ENCODE measurements at regions not wholly inside any gene's neighbourhood (a gene's known extent, or its start where the extent isn't known, plus 50 kb on each side); places are given as distances from the start of the nearest gene placed in this dataset.

DNA sequence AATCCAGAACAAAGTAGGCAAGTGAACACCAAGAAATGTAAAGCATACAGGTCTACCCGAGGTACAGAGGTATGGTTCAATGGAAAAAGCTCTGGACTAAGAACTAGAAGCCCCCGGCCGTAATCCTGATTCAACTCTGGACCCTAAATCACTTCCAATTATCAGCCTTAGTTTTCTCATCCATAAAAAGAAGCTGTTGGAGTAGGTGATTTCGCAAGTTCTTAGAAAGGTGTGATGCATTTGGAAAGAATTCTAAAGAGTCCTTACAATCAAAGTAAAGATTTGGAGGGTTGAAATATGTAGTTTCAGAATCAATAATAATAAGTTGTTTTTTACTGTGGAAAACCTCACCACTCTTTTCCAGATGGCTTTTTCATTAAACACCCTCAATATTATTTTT, 622.1 kb upstream of the ID2 start:
- DNase-seq: no peak
- H3K4me1 Mint-ChIP-seq (ENCODE audit: low read depth): no peaks in the 10 kb centered on the region; the same call in 1 of the 2 replicates
- H3K27me3 Mint-ChIP-seq (ENCODE audit: insufficient read depth): peaks cover 4% of the 10 kb centered on the region
- no peak overlapping the region for H3K4me3 Mint-ChIP-seq
- no peaks in the 10 kb centered on the region for H3K9me3 Mint-ChIP-seq
- H3K27ac Mint-ChIP-seq: no peak overlapping the region
- H3K36me3 Mint-ChIP-seq (ENCODE audit: low read depth): no peaks in the 10 kb centered on the region
- TF ChIP-seq, protein P1, sequence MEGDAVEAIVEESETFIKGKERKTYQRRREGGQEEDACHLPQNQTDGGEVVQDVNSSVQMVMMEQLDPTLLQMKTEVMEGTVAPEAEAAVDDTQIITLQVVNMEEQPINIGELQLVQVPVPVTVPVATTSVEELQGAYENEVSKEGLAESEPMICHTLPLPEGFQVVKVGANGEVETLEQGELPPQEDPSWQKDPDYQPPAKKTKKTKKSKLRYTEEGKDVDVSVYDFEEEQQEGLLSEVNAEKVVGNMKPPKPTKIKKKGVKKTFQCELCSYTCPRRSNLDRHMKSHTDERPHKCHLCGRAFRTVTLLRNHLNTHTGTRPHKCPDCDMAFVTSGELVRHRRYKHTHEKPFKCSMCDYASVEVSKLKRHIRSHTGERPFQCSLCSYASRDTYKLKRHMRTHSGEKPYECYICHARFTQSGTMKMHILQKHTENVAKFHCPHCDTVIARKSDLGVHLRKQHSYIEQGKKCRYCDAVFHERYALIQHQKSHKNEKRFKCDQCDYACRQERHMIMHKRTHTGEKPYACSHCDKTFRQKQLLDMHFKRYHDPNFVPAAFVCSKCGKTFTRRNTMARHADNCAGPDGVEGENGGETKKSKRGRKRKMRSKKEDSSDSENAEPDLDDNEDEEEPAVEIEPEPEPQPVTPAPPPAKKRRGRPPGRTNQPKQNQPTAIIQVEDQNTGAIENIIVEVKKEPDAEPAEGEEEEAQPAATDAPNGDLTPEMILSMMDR (IDR thresholded peaks at IDR 0.05): no peak

DNA sequence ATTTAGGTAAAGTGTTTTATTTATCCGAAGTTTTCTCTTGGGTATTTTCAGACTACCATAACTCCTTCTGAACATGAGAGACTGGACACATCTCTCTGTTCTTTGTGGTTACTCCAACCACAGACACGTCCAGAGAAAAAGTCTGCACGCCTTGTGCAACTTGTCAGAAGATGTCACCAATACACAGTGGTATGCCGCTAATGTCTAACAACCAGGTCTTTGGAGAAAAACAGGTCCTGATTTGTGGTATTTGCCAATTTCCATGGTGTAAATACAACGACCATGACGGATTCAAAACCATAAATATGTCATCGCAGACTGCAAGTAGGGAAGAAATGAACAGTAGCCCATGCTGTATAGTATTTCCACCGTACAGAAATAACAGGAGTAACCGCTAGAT, 620.6 kb upstream of the ID2 start:
- H3K27ac Mint-ChIP-seq: no peak overlapping the region
- H3K36me3 Mint-ChIP-seq (ENCODE audit: low read depth): no peaks in the 10 kb centered on the region
- H3K27me3 Mint-ChIP-seq (ENCODE audit: insufficient read depth): peaks cover 4% of the 10 kb centered on the region
- no peak for DNase-seq
- TF ChIP-seq, protein P1 (IDR thresholded peaks at IDR 0.05): no peak
- H3K4me3 Mint-ChIP-seq: no peak overlapping the region
- H3K4me1 Mint-ChIP-seq (ENCODE audit: low read depth): no peaks in the 10 kb centered on the region; the same call in 1 of the 2 replicates
- H3K9me3 Mint-ChIP-seq: no peaks in the 10 kb centered on the region

- H3K9me3 Mint-ChIP-seq: no peaks in the 10 kb centered on the region
- H3K36me3 Mint-ChIP-seq (ENCODE audit: low read depth): no peaks in the 10 kb centered on the region
- H3K27me3 Mint-ChIP-seq (ENCODE audit: insufficient read depth): peaks cover 4% of the 10 kb centered on the region
- no peak overlapping the region for H3K4me3 Mint-ChIP-seq
- no peak overlapping the region for H3K27ac Mint-ChIP-seq
- DNase-seq: no peak
- H3K4me1 Mint-ChIP-seq (ENCODE audit: low read depth): no peaks in the 10 kb centered on the region; the same call in 1 of the 2 replicates
- TF ChIP-seq, protein P1 (IDR thresholded peaks at IDR 0.05): no peak
These were observed 617.3 kb upstream of the ID2 start for GRCh38 chr2:8064603-8065002.

DNA sequence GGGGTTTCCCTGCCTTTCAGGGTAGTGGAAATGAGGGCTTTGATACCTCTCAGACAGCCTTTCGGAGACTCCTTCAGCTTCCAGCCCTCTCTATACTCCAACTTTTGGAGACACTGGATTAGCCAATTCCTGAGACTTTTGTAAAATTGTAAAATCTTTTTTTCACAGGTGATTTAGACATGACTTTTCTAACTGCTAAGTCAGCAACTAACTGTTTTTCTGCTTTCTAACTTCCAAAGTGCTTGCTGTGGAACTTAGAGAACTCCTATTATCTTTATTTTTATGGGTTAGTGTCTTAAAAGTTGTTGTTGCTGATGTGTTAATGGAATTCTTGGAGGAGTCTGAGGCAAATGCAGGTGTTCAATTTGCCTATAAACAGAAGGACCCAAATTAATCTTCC, 616.7 kb upstream of the ID2 start:
- no peak for DNase-seq
- H3K27ac Mint-ChIP-seq: no peak overlapping the region
- no peaks in the 10 kb centered on the region for H3K9me3 Mint-ChIP-seq
- TF ChIP-seq, protein P1 (IDR thresholded peaks at IDR 0.05): no peak
- H3K4me3 Mint-ChIP-seq: no peak overlapping the region
- no peaks in the 10 kb centered on the region for H3K36me3 Mint-ChIP-seq (ENCODE audit: low read depth)
- H3K4me1 Mint-ChIP-seq (ENCODE audit: low read depth): no peaks in the 10 kb centered on the region; the same call in 1 of the 2 replicates
- peaks cover 4% of the 10 kb centered on the region for H3K27me3 Mint-ChIP-seq (ENCODE audit: insufficient read depth)

DNA sequence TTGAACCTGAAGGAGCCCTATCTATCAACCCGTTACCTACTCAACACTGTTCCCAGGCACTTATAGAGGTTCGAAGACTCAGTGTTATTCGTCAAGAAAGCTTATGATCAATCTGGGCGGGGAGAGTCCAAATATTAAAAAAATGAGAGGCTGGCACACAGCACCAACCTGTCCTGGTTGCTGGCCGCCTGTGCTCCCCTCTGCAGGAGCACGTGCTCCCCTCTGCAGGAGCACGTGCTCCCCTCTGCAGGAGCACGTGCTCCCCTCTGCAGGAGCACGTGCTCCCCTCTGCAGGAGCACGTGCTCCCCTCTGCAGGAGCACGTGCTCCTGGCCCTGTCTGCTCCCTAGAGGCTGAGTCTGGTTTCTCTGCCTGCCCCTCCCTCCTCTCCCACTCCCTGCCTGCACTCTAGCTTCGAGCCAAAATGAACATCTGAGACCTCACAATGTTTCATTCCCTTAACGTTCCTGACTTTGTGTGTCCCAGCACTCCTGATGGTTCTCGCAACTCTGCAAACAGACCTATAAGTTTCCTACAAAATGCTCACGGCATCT, 614.0 kb upstream of the ID2 start:
- DNase-seq: no peak
- Mint-ChIP-seq H3K9me3 (no peaks in the 10 kb centered on the region), H3K27ac (no peak overlapping the region), H3K27me3 (ENCODE audit: insufficient read depth) (peaks cover 4% of the 10 kb centered on the region), H3K4me3 (no peak overlapping the region), H3K4me1 (ENCODE audit: low read depth) (no peaks in the 10 kb centered on the region), H3K36me3 (ENCODE audit: low read depth) (no peaks in the 10 kb centered on the region)
- TF ChIP-seq, protein P1 (IDR thresholded peaks at IDR 0.05): no peak

- peaks cover 4% of the 10 kb centered on the region for H3K9me3 Mint-ChIP-seq
- peaks cover 5% of the 10 kb centered on the region for H3K27me3 Mint-ChIP-seq (ENCODE audit: insufficient read depth)
- H3K36me3 Mint-ChIP-seq (ENCODE audit: low read depth): 0 out of 2 replicates have a peak, but pooled peaks cover 3% of the 10 kb centered on the region
- H3K4me1 Mint-ChIP-seq (ENCODE audit: low read depth): no peaks in the 10 kb centered on the region
- TF ChIP-seq, protein P1 (IDR thresholded peaks at IDR 0.05): no peak
- no peak for DNase-seq
- no peak overlapping the region for H3K4me3 Mint-ChIP-seq
- no peak overlapping the region for H3K27ac Mint-ChIP-seq
These were observed 608.9 kb upstream of the ID2 start for GRCh38 chr2:8072907-8073306.

Data from HFFc6 (cell line).